Activated T-cell treated with anti-CD3 and anti-CD28 coated beads, Interleukin-2, amount 50 U/mL, for 4 hours (primary cell): ENCODE measurements at regions not wholly inside any gene's neighbourhood (a gene's known extent, or its start where the extent isn't known, plus 50 kb on each side); places are given as distances from the start of the nearest gene placed in this dataset.

Source experiments
- ATAC-seq, 2 donors: fragments of 200-7000 bp; cut with Tn5 transposase; one replicate each; pipeline ENCODE4 v1.10.0; 2021
- DNase-seq: peaks from one replicate; pipeline ENCODE4 v3.0.0-alpha.2; 2020
- H3K27me3 Mint-ChIP-seq: one replicate; pipeline ENCODE4 v1.8.0; 2021; ENCODE audit warnings: low read depth, mixed read lengths
- H3K36me3 Mint-ChIP-seq: one replicate; pipeline ENCODE4 v1.8.0; 2022; ENCODE audit warnings: mixed read lengths; ENCODE audit not compliant: insufficient read depth
- H3K4me1 Mint-ChIP-seq: one replicate; pipeline ENCODE4 v1.8.0; 2021; ENCODE audit warnings: low read depth, mixed read lengths
- H3K4me3 Mint-ChIP-seq: one replicate; pipeline ENCODE4 v1.8.0; 2021; ENCODE audit warnings: mild to moderate bottlenecking, moderate library complexity, mixed read lengths
- H3K9me3 Mint-ChIP-seq: one replicate; pipeline ENCODE4 v1.8.0; 2021; ENCODE audit warnings: mixed read lengths

DNA sequence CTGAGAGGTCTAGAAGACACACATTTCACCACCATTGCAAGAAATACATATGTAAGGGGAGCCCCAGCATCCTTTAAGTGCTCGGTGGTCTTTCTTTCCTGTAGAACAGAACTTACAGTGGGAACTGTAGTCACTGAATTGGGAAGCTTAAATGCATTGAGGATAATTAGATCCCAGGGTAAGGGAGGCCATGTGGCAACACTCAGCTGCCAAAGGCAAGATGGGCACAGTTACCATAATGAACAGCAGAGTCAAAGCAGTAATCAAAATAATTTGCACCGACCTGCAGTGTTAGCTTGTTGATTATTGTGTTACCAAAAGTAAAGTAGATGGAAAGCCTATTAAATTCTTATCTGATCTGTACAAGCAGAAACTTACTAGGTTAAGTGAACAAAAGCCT lies 291.2 kb upstream of the PCDH20 start:
- H3K4me1 Mint-ChIP-seq = no peaks in the 10 kb centered on the region
- no peak overlapping the region for H3K4me3 Mint-ChIP-seq
- no peaks in the 10 kb centered on the region for H3K36me3 Mint-ChIP-seq
- peaks cover 34% of the 10 kb centered on the region for H3K9me3 Mint-ChIP-seq
- DNase-seq = no peak
- H3K27me3 Mint-ChIP-seq = no peaks in the 10 kb centered on the region
- no peak for ATAC-seq

DNA sequence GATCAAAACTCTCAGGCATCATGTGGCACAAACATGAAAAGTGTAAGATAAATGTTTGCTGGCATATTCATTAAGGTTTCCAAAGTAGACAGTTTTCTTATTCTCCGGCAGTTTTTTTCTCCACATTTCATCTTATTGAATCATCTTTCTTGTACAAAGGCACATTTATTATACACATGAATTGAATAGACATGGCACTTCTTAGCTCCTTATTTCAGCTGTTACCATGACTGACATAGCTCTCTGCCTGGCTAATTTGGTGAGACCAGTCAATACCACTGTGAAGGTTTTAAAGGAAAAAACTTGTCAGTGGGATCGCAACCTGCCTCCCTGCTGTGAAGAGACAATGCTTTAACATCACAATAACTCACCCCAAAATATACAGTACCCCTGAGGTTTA lies 285.0 kb upstream of the PCDH20 start:
- DNase-seq = no peak
- H3K4me1 Mint-ChIP-seq = no peaks in the 10 kb centered on the region
- H3K36me3 Mint-ChIP-seq = no peaks in the 10 kb centered on the region
- H3K27me3 Mint-ChIP-seq = no peaks in the 10 kb centered on the region
- no peak for ATAC-seq
- no peak overlapping the region for H3K4me3 Mint-ChIP-seq
- H3K9me3 Mint-ChIP-seq = peaks cover 28% of the 10 kb centered on the region

- Mint-ChIP-seq H3K9me3 (peaks cover 23% of the 10 kb centered on the region), H3K4me3 (no peak overlapping the region), H3K27me3 (no peaks in the 10 kb centered on the region), H3K4me1 (no peaks in the 10 kb centered on the region), H3K36me3 (no peaks in the 10 kb centered on the region)
- DNase-seq = no peak
- ATAC-seq = no peak
Observed at GRCh38 chr13:61700181-61700580, 284.5 kb upstream of the PCDH20 start.

- Mint-ChIP-seq H3K9me3 (peaks cover 11% of the 10 kb centered on the region), H3K4me3 (no peak overlapping the region), H3K27me3 (no peaks in the 10 kb centered on the region), H3K4me1 (no peaks in the 10 kb centered on the region), H3K36me3 (no peaks in the 10 kb centered on the region)
- DNase-seq (no peak), ATAC-seq (no peak)
Observed at GRCh38 chr13:61696676-61697075, 281.0 kb upstream of the PCDH20 start.

- Mint-ChIP-seq H3K27me3 (no peaks in the 10 kb centered on the region), H3K36me3 (no peaks in the 10 kb centered on the region), H3K4me1 (no peaks in the 10 kb centered on the region), H3K9me3 (peaks cover 11% of the 10 kb centered on the region), H3K4me3 (no peak overlapping the region)
- no peak for ATAC-seq
- no peak for DNase-seq
Observed at GRCh38 chr13:61695147-61695546, 279.5 kb upstream of the PCDH20 start.

GRCh38 chr13:61692691-61693090 lies 277.0 kb upstream of the PCDH20 start:
- Mint-ChIP-seq H3K9me3 (peaks cover 15% of the 10 kb centered on the region), H3K36me3 (no peaks in the 10 kb centered on the region), H3K4me1 (no peaks in the 10 kb centered on the region), H3K27me3 (no peaks in the 10 kb centered on the region), H3K4me3 (no peak overlapping the region)
- ATAC-seq (no peak), DNase-seq (no peak)

- H3K27me3 Mint-ChIP-seq = no peaks in the 10 kb centered on the region
- ATAC-seq = no peak
Observed at GRCh38 chr13:61685682-61686012, 270.0 kb upstream of the PCDH20 start.

DNA sequence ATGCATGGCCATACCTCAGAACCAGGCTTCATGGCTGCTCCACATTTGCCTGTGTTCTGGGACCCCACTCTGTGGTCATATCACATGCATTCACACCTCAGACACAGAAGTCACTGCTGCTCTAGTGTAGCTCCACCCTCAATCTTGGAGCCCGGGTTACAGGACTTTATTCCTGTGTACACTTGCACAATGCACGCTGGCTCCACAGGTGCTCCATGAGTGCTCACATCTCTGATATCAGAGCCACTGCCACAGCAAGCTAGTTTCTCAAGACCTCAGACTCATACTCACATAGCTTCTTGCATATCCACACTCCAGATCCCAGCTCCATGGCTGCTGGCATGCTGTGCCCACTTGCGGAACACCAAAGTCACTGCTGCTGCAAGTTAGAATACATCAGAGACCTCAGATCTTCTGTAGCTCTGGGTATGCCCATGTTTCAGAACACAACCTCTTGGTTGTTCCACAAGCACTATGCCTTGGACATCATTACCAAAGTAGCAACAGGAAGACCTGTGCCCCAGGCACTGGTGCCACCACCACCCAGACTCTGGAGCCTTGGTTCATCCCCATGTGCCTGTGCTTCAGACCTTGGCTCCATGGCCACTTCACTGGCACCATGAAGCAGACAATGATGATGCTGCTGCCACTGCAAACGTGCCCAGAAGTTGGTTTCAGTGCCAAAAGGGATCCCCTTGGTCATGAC lies 269.5 kb upstream of the PCDH20 start:
- H3K4me1 Mint-ChIP-seq = no peaks in the 10 kb centered on the region
- no peaks in the 10 kb centered on the region for H3K36me3 Mint-ChIP-seq
- no peak for DNase-seq
- no peak overlapping the region for H3K4me3 Mint-ChIP-seq
- H3K27me3 Mint-ChIP-seq = no peaks in the 10 kb centered on the region
- no peak for ATAC-seq
- peaks cover 7% of the 10 kb centered on the region for H3K9me3 Mint-ChIP-seq

More at GRCh38 chr13:61685682-61686012, 270.0 kb upstream of the PCDH20 start:
- no peaks in the 10 kb centered on the region for H3K36me3 Mint-ChIP-seq
- H3K4me1 Mint-ChIP-seq = no peaks in the 10 kb centered on the region
- H3K9me3 Mint-ChIP-seq = peaks cover 7% of the 10 kb centered on the region
- no peak overlapping the region for H3K4me3 Mint-ChIP-seq
- no peak for DNase-seq

- ATAC-seq = no peak
- DNase-seq = no peak
- Mint-ChIP-seq H3K27me3 (no peaks in the 10 kb centered on the region), H3K4me3 (no peak overlapping the region), H3K4me1 (no peaks in the 10 kb centered on the region), H3K36me3 (no peaks in the 10 kb centered on the region), H3K9me3 (peaks cover 3% of the 10 kb centered on the region)
Observed at GRCh38 chr13:61672756-61673155, 257.1 kb upstream of the PCDH20 start.

- DNase-seq = no peak
- peaks cover 5% of the 10 kb centered on the region for H3K9me3 Mint-ChIP-seq
- H3K4me1 Mint-ChIP-seq = no peaks in the 10 kb centered on the region
- H3K4me3 Mint-ChIP-seq = no peak overlapping the region
- no peaks in the 10 kb centered on the region for H3K36me3 Mint-ChIP-seq
- ATAC-seq = no peak
- no peaks in the 10 kb centered on the region for H3K27me3 Mint-ChIP-seq
Observed at GRCh38 chr13:61670384-61671161, 254.9 kb upstream of the PCDH20 start.

GRCh38 chr13:61664801-61665705 lies 249.4 kb upstream of the PCDH20 start:
- Mint-ChIP-seq H3K4me3 (no peak overlapping the region), H3K9me3 (peaks cover 11% of the 10 kb centered on the region), H3K27me3 (no peaks in the 10 kb centered on the region), H3K4me1 (no peaks in the 10 kb centered on the region), H3K36me3 (no peaks in the 10 kb centered on the region)
- DNase-seq (no peak), ATAC-seq (no peak)

GRCh38 chr13:61654481-61654880 lies 238.8 kb upstream of the PCDH20 start:
- Mint-ChIP-seq H3K9me3 (peaks cover 23% of the 10 kb centered on the region), H3K4me3 (no peak overlapping the region), H3K27me3 (no peaks in the 10 kb centered on the region), H3K36me3 (no peaks in the 10 kb centered on the region), H3K4me1 (no peaks in the 10 kb centered on the region)
- DNase-seq = no peak
- no peak for ATAC-seq

DNA sequence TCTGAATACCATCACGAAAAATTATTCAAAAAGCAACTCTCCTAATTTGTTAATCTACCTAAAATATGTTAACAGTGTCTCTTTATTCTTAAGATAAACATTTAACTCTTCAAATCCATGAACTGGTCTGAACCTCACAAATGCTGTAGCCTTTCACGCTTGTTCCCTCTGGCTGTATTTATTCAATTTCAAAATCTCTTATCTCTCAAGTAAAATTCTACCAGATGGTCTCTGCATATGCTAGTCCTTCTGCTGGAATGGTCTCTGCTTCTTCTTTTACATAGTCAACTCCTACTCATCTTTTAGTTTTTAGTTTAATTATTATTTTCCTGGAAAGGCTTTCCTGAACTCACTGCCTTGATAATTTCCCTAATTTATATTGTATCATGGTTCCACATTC lies 232.9 kb upstream of the PCDH20 start:
- no peaks in the 10 kb centered on the region for H3K36me3 Mint-ChIP-seq
- no peak overlapping the region for H3K4me3 Mint-ChIP-seq
- H3K4me1 Mint-ChIP-seq = no peaks in the 10 kb centered on the region
- DNase-seq (no peak), ATAC-seq (no peak)
- no peaks in the 10 kb centered on the region for H3K27me3 Mint-ChIP-seq
- H3K9me3 Mint-ChIP-seq = peaks cover 25% of the 10 kb centered on the region

DNA sequence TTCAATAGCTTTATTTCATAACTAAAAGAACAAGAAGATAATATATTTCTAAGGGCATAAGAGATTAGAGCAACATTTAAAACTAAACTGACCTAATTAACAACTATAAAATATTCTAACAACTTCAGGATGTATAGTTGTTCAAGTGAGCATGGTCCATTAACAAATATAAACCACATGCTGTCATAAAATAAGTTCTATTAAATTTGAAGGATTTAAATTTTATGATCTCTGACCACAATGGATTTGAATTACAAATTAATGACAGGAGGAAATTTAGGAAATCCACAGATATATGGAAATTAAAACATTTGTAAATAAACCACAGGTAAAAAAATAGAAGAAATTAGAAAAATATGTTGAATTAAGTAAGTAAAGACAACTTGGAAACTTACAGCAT lies 196.5 kb upstream of the PCDH20 start:
- Mint-ChIP-seq H3K9me3 (peaks cover 13% of the 10 kb centered on the region), H3K4me3 (no peak overlapping the region), H3K4me1 (no peaks in the 10 kb centered on the region), H3K36me3 (no peaks in the 10 kb centered on the region), H3K27me3 (no peaks in the 10 kb centered on the region)
- no peak for DNase-seq
- no peak for ATAC-seq
